SU-DHL-6 (cell line): ENCODE measurements at regions not wholly inside any gene's neighbourhood (a gene's known extent, or its start where the extent isn't known, plus 50 kb on each side); places are given as distances from the start of the nearest gene placed in this dataset.
"Not testable (repeated sequence)": the region's sequence is repeated elsewhere in the genome, so short reads cannot be mapped to it uniquely, and the experiment has no call there.

Source experiments
- EZH2phosphoT487 ChIP-seq: fragments of 200-600 bp; sonication (generic), shearing (Covaris generic); conservative IDR thresholded peaks from 2 replicates; pipeline ENCODE4 v1.6.1; 2018; ENCODE audit warnings: mild to moderate bottlenecking, antibody characterized with exemption, low read length, moderate library complexity, mixed read lengths
- TF ChIP-seq, protein P1 (sequence below): fragments of 200-600 bp; sonication (generic); IDR thresholded peaks from one replicate; pipeline ENCODE4 v1.5.1; 2017; ENCODE audit warnings: antibody characterized with exemption, mild to moderate bottlenecking, low read length, moderate library complexity; ENCODE audit not compliant: insufficient read depth, poor library complexity, severe bottlenecking

GRCh38 chr1:147103416-147104155 lies 68.7 kb downstream of the PRKAB2 start:
- TF ChIP-seq, protein P1, sequence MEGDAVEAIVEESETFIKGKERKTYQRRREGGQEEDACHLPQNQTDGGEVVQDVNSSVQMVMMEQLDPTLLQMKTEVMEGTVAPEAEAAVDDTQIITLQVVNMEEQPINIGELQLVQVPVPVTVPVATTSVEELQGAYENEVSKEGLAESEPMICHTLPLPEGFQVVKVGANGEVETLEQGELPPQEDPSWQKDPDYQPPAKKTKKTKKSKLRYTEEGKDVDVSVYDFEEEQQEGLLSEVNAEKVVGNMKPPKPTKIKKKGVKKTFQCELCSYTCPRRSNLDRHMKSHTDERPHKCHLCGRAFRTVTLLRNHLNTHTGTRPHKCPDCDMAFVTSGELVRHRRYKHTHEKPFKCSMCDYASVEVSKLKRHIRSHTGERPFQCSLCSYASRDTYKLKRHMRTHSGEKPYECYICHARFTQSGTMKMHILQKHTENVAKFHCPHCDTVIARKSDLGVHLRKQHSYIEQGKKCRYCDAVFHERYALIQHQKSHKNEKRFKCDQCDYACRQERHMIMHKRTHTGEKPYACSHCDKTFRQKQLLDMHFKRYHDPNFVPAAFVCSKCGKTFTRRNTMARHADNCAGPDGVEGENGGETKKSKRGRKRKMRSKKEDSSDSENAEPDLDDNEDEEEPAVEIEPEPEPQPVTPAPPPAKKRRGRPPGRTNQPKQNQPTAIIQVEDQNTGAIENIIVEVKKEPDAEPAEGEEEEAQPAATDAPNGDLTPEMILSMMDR = not testable (repeated sequence)
- not testable (repeated sequence) for TF ChIP-seq EZH2phosphoT487
